CD4-positive, alpha-beta T cell treated with Interleukin-17A for 1 hour (primary cell): ENCODE measurements at regions not wholly inside any gene's neighbourhood (a gene's known extent, or its start where the extent isn't known, plus 50 kb on each side); places are given as distances from the start of the nearest gene placed in this dataset.
A peak's percentile ranks its signal among the peaks of the same experiment; 100 is the strongest.

ENCODE experiments used
- DNase-seq: peaks from one replicate; pipeline ENCODE4 v3.0.0-alpha.2; 2020

GRCh38 chr3:30945291-30945690 is 50.8 kb upstream of the GADL1 start:
- no peak for DNase-seq

GRCh38 chr3:30948426-30948825 is 54.0 kb upstream of the GADL1 start:
- no peak for DNase-seq

- no peak for DNase-seq
Observed at GRCh38 chr3:30951826-30952225, 57.4 kb upstream of the GADL1 start.

DNA sequence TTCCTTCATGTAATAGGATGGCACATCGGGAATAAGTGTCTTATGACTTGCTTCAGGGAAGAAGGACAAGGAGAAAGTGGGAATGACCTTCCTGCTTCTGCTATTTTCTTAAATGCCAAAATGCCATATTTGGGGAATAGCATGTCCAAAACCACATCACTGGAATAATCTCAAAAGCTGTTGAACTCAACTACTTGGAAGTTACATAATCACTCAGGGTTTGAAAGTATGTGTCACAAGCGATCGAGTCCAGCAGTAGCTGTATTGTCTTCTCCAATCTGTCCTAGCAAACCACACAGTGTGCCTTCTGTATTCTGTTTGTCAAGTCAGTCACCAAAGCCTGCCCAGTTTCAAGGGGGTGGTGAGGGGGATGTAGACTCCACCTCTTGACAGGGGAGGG is 58.3 kb upstream of the GADL1 start:
- DNase-seq: no peak

GRCh38 chr3:30954426-30954825 is 60.0 kb upstream of the GADL1 start:
- no peak for DNase-seq

DNA sequence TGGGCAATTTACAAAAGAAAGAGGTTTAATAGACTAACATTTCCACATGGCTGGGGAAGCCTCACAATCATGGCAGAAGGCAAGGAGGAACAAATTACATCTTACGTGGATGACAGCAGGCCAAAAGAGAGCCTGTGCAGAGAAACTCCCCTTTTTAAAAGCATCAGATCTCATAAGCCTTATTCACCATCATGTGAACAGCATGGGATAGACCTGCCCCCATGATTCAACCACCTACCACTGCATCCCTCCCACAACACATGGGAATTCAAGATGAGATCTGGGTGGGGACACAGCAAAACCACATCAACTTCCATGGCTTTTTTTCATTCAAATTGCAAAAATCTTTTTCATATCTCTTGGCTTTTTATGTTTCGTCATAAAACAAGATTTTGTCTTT is 67.6 kb upstream of the GADL1 start:
- DNase-seq: no peak

DNA sequence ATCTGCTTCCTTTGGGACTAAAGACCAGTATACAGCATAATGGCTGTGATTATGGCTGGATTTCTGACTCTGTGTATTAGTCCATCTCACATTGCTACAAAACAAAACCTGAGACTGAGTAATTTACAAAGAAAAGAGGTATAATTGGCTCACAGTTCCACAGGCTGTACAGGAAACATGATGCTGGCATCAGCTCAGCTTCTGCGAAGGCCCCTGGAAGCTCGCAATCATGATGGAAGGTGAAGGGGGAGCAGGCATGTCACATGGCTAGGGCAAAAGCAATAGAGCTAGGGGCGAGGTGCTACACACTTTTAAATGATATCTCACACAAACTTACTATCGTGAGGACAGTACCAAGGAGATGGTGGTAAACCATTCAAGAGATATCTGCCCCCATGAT is 68.0 kb upstream of the GADL1 start:
- no peak for DNase-seq

GRCh38 chr3:30963223-30963722 is 68.8 kb upstream of the GADL1 start:
- DNase-seq: no peak

DNA sequence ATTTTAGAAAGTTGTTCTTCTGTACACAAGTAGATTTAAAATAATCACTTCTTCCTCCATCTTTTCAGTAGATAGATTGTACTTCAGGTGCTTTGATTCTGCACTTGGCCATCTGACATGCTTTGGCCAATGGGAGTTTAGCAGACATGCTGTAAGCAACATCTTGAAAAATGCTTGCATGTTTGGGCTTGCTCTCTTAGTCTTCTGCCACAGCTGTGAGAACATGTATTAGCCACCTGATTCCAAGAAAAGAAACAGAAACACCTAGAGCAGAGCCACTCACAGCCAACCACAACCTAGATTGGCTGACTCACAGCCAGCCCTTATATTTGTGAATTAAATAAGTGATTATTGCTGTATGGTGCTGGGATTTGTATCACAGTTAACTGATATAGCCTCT is 70.2 kb upstream of the GADL1 start:
- DNase-seq: no peak

DNA sequence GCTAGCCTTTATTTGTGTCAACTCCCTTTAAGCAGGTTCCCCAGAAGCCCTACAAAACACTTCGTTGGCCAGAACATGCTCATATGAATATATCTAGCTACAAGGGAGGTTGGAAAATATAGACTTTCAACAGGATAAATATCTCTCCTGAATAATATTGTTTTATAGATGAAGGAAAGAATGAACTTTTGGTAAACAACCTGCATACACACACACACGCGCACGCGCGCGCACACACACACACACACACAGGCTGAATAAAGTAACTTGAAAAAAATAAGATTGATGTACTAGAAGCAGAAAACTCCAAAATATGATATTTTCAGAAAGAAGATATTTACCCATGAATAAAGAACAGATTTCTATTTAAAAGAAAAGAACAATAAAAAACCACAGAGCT is 72.4 kb upstream of the GADL1 start:
- DNase-seq: no peak

GRCh38 chr3:30970183-30970582 is 75.7 kb upstream of the GADL1 start:
- DNase-seq: peak; percentile 26

DNA sequence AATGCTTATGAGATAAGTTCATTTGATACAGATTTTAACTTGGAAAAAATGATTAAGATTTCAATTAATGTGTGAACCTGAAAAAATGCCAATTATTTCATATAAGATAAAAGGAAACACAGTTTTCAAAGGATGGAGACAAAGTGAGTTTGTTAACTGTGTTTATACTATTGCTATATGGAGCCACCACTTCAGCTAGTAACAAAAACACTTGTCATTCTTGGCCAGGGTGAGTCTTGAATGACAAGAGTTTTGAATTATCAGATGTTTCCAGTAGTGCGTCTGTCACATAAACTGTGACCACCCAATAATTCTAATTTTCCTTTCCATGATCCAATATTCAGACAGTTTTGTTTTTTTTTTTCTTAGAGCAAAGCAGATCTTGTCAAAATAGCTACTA is 78.0 kb upstream of the GADL1 start:
- DNase-seq: no peak

- DNase-seq: no peak
Observed at GRCh38 chr3:30974071-30974470, 79.6 kb upstream of the GADL1 start.

- no peak for DNase-seq
Observed at GRCh38 chr3:30977592-30977991, 83.1 kb upstream of the GADL1 start.

GRCh38 chr3:30980993-30981392 is 86.5 kb upstream of the GADL1 start:
- DNase-seq: no peak

- DNase-seq: no peak
Observed at GRCh38 chr3:30982416-30983075, 88.1 kb upstream of the GADL1 start.

GRCh38 chr3:30984855-30985749 is 90.6 kb upstream of the GADL1 start:
- no peak for DNase-seq

DNA sequence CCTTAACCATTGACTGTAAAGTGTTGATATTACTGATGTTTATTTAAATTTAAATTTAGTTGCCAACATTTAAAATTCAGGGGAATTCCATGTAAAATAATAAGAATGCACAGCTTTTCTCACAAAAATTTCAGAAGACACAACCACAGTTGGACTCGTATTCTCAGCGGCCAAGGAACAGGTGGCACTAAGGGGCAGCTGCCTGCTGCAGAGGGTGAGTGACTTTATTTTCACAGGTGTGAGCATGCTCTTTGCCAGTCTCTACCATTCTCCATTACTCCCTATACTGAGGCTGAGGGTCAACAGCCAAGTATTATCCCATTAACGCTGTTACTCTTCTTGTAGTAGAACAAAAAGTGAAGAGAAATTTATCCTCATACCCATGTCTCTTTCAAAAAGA is 92.1 kb upstream of the GADL1 start:
- DNase-seq: no peak

DNA sequence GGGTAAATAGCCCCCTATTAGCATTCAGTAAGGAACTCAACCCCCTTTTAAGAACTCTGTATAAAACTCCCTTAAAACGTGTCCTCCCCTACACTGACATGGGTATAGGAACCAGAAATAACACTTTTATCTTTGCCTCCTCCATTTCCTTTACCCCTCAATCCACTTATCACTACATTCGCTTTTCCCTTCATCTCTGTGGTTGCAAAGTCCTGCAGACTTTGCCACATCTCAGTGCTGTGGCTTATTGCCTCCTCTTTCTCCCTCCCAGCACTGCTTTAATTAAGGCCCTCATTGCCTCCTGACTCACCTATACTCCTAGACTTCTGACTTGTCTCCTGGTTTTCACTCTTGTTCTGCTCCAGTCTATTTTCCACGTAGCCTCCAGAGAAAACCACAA is 94.3 kb upstream of the GADL1 start:
- DNase-seq: no peak

DNA sequence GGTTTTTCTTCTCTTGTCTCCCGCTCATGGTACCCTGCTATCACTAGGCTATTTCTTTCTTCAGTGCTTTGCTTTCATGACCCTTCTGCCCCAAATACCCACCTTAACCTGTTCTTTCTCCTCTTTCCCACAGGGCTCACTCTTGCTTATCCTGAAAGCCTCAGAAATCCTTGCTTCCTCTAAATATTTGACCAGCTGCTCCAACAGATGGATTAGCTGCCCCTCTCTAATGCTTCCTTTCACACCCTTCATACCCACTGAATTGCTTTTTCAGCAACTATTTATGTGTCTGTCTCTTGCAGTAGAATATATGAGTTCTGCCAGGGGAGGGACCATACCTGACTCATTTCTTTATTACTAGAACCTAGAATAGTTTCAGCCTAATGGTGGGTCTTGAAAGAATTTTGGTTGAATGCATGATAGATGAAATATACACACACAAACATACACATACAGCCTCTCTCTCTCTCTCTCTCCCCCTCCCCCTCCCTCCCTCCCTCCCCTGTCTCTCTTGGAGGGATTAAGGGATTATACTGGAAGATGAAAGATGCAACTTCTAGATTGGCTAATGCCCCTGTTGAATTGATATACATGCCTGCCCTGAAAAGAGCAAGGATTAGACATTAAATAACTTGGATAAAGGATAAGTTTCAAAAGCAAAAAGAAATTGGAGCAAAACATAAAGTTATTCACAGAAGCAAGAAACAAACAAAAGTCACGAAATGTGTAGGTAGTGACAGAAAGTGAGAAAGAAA is 95.0 kb upstream of the GADL1 start:
- DNase-seq: no peak

- DNase-seq: no peak
Observed at GRCh38 chr3:30996467-30996866, 102.0 kb upstream of the GADL1 start.

GRCh38 chr3:31002730-31003129 is 108.3 kb upstream of the GADL1 start:
- no peak for DNase-seq

DNA sequence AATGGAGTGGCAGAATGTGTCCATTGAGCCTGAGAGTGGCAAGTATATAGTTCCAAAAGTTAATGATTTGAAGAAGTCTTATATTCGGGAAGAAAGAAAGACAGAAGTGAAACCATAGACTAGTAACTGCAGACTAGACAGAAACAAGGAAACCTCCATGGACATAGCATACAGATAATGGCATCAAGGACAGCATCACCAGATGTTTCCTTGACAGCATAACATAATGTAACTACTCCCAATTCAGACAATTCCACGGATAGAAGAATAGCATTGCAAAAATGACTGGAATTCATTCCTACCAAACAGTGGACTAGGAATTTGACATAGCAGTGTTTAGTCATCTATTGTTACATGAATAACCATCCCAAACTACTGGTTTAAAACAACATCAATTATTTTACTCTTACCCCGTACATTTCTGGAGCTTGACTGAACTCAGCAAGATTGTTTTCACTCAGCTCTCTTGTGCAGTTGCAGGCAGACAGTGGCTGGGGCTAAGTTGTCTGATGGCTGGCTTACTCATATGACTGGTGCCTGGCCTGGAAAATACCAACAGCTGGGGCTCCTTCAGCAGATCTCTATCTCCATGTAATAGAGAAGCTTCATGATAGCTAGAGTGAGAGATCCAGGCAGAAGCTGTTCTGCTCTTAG is 109.7 kb upstream of the GADL1 start:
- no peak for DNase-seq
